ENCODE measurements at regions not wholly inside any gene's neighbourhood (a gene's known extent, or its start where the extent isn't known, plus 50 kb on each side); places are given as distances from the start of the nearest gene placed in this dataset.

DNA sequence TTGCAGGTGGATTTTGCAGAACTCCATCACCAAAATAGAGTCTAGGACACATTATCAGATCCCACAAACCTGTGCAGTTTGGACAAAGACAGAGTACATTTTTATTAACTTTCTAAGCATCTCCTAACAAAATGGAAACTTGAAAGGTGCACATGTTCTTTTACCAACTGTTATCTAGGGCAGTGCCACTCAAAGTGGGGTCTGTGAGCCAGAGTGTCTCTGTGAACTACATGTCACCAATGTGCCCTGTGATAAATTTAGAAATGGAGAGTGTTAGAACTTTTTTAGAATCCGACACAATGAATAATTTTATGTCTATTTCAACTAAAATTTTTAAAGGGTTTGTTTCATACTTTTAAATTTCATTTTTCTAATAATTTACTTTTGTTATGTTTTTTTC, 68.4 kb upstream of the TMC3 start:
- Histone ChIP-seq H3K79me2 (ENCODE audit: insufficient read depth, low read length) (no peaks in the 10 kb centered on the region), H3K4me1 (ENCODE audit: insufficient read depth, low read length) (no peaks in the 10 kb centered on the region), H3K36me3 (ENCODE audit: insufficient read depth, low read length) (no peaks in the 10 kb centered on the region), H3K27me3 (ENCODE audit: insufficient read depth, low read length, poor library complexity) (no peaks in the 10 kb centered on the region), H3K9ac (ENCODE audit: low read depth, low read length) (no peak overlapping the region), H4K20me1 (ENCODE audit: insufficient read depth, low read length) (no peaks in the 10 kb centered on the region), H3K27ac (ENCODE audit: low read length) (no peak overlapping the region), H3K9me3 (ENCODE audit: insufficient read depth, low read length, severe bottlenecking) (peaks cover 2% of the 10 kb centered on the region), H3K4me2 (ENCODE audit: insufficient read depth, low read length) (no peak overlapping the region), H2AFZ (ENCODE audit: low read depth, low read length) (no peak overlapping the region), H3K4me3 (ENCODE audit: low read depth in 1 of 2, low read length in 2 of 2) (no peak overlapping the region)
- no peak for TF ChIP-seq EZH2 (IDR thresholded peaks at IDR 0.05; ENCODE audit: borderline replicate concordance, low read depth, low read length, severe bottlenecking)
- TF ChIP-seq, protein P1, sequence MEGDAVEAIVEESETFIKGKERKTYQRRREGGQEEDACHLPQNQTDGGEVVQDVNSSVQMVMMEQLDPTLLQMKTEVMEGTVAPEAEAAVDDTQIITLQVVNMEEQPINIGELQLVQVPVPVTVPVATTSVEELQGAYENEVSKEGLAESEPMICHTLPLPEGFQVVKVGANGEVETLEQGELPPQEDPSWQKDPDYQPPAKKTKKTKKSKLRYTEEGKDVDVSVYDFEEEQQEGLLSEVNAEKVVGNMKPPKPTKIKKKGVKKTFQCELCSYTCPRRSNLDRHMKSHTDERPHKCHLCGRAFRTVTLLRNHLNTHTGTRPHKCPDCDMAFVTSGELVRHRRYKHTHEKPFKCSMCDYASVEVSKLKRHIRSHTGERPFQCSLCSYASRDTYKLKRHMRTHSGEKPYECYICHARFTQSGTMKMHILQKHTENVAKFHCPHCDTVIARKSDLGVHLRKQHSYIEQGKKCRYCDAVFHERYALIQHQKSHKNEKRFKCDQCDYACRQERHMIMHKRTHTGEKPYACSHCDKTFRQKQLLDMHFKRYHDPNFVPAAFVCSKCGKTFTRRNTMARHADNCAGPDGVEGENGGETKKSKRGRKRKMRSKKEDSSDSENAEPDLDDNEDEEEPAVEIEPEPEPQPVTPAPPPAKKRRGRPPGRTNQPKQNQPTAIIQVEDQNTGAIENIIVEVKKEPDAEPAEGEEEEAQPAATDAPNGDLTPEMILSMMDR (IDR thresholded peaks at IDR 0.05; ENCODE audit: borderline replicate concordance, extremely low read depth, low read length, poor library complexity, severe bottlenecking), result no peak
- DNase-seq, result no peak
- no peak for ATAC-seq (ENCODE audit: insufficient read depth, low read depth)

DNA sequence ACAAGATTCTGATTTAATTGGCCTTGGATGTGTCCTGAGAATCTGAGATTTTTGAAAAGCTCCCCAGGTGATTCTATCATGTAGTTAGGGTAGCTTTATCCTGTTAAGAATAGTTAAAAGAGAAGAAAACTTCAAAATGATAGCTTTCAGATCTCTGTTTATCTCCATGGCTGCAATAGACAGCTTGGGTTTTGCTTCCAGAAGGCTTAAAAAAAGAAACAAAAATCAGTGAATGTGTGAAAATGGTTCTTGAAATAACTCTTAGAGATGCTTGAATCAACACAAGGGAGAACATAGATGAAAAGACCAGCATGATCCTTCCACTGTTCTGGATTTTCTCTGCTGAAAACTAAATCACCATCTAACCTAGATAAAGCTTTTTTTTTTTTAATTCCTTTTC, 60.8 kb upstream of the TMC3 start:
- H3K36me3 ChIP-seq (ENCODE audit: insufficient read depth, low read length), result no peaks in the 10 kb centered on the region
- DNase-seq (no peak), ATAC-seq (ENCODE audit: insufficient read depth, low read depth) (no peak)
- H3K27me3 ChIP-seq (ENCODE audit: insufficient read depth, low read length, poor library complexity), result no peaks in the 10 kb centered on the region
- no peak overlapping the region for H3K4me3 ChIP-seq (ENCODE audit: low read depth in 1 of 2, low read length in 2 of 2)
- no peak overlapping the region for H3K9ac ChIP-seq (ENCODE audit: low read depth, low read length)
- no peak for TF ChIP-seq EZH2 (IDR thresholded peaks at IDR 0.05; ENCODE audit: borderline replicate concordance, low read depth, low read length, severe bottlenecking)
- TF ChIP-seq, protein P1 (IDR thresholded peaks at IDR 0.05; ENCODE audit: borderline replicate concordance, extremely low read depth, low read length, poor library complexity, severe bottlenecking), result no peak
- H3K27ac ChIP-seq (ENCODE audit: low read length), result no peak overlapping the region
- H3K79me2 ChIP-seq (ENCODE audit: insufficient read depth, low read length), result no peaks in the 10 kb centered on the region
- no peak overlapping the region for H3K4me2 ChIP-seq (ENCODE audit: insufficient read depth, low read length)
- H3K9me3 ChIP-seq (ENCODE audit: insufficient read depth, low read length, severe bottlenecking), result no peaks in the 10 kb centered on the region
- H4K20me1 ChIP-seq (ENCODE audit: insufficient read depth, low read length), result no peaks in the 10 kb centered on the region
- H3K4me1 ChIP-seq (ENCODE audit: insufficient read depth, low read length), result no peaks in the 10 kb centered on the region
- no peak overlapping the region for H2AFZ ChIP-seq (ENCODE audit: low read depth, low read length)

DNA sequence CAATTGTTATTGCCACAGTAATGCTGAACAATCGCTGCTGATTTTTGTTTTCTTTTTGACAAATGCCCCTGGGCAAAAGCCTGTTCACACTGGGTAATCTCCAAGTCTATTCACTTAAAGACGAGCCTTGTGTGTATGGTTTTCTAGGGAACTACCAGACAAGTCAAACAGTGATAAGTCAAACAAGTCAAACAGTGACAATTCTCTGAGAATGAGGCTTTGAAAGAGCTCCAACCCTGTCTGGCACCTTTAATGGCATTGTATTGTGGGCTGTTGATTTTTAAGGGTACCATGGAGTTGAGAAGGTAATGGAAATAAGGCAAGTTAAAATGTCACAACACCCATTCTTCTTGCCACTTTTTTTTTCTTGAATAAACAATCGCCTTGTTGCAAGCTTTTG, 59.4 kb upstream of the TMC3 start:
- Histone ChIP-seq H3K9ac (ENCODE audit: low read depth, low read length) (no peak overlapping the region), H2AFZ (ENCODE audit: low read depth, low read length) (no peak overlapping the region), H3K27me3 (ENCODE audit: insufficient read depth, low read length, poor library complexity) (no peaks in the 10 kb centered on the region), H4K20me1 (ENCODE audit: insufficient read depth, low read length) (no peaks in the 10 kb centered on the region), H3K4me1 (ENCODE audit: insufficient read depth, low read length) (no peaks in the 10 kb centered on the region), H3K4me3 (ENCODE audit: low read depth in 1 of 2, low read length in 2 of 2) (no peak overlapping the region), H3K27ac (ENCODE audit: low read length) (no peak overlapping the region), H3K79me2 (ENCODE audit: insufficient read depth, low read length) (no peaks in the 10 kb centered on the region), H3K4me2 (ENCODE audit: insufficient read depth, low read length) (no peak overlapping the region), H3K9me3 (ENCODE audit: insufficient read depth, low read length, severe bottlenecking) (no peaks in the 10 kb centered on the region), H3K36me3 (ENCODE audit: insufficient read depth, low read length) (no peaks in the 10 kb centered on the region)
- DNase-seq, result no peak
- TF ChIP-seq, protein P1 (IDR thresholded peaks at IDR 0.05; ENCODE audit: borderline replicate concordance, extremely low read depth, low read length, poor library complexity, severe bottlenecking), result no peak
- ATAC-seq (ENCODE audit: insufficient read depth, low read depth), result no peak

DNA sequence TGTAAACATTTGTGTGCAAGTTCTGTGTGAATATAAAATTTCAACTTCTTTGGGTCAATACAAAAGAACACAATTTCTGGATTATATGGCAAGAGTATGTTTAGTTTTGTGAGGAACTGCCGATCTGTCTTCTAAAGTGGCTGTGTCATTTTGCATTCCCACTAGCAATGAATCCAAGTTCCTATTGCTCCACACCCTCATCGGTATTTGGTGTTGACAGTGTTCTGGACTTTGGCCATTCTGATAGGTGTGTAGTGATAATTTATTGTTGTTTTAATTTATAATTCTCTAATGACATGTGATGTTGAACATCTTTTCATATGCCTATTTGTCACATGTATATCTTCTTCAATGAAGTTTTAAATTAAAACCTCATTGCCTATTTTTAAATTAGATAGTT, 58.2 kb upstream of the TMC3 start:
- H3K9ac ChIP-seq (ENCODE audit: low read depth, low read length), result no peak overlapping the region
- ATAC-seq (ENCODE audit: insufficient read depth, low read depth) (no peak), DNase-seq (no peak)
- no peaks in the 10 kb centered on the region for H4K20me1 ChIP-seq (ENCODE audit: insufficient read depth, low read length)
- H3K9me3 ChIP-seq (ENCODE audit: insufficient read depth, low read length, severe bottlenecking), result no peaks in the 10 kb centered on the region
- no peak overlapping the region for H3K27ac ChIP-seq (ENCODE audit: low read length)
- no peak overlapping the region for H2AFZ ChIP-seq (ENCODE audit: low read depth, low read length)
- TF ChIP-seq EZH2 (IDR thresholded peaks at IDR 0.05; ENCODE audit: borderline replicate concordance, low read depth, low read length, severe bottlenecking), result no peak
- TF ChIP-seq, protein P1 (IDR thresholded peaks at IDR 0.05; ENCODE audit: borderline replicate concordance, extremely low read depth, low read length, poor library complexity, severe bottlenecking), result no peak
- H3K27me3 ChIP-seq (ENCODE audit: insufficient read depth, low read length, poor library complexity), result no peaks in the 10 kb centered on the region
- no peaks in the 10 kb centered on the region for H3K36me3 ChIP-seq (ENCODE audit: insufficient read depth, low read length)
- H3K4me1 ChIP-seq (ENCODE audit: insufficient read depth, low read length), result no peaks in the 10 kb centered on the region
- no peaks in the 10 kb centered on the region for H3K79me2 ChIP-seq (ENCODE audit: insufficient read depth, low read length)
- H3K4me2 ChIP-seq (ENCODE audit: insufficient read depth, low read length), result no peak overlapping the region
- H3K4me3 ChIP-seq (ENCODE audit: low read depth in 1 of 2, low read length in 2 of 2), result no peak overlapping the region

Measured in DND-41 (cell line).